NCI-H748 treated with DMSO at 0.1 percent for 48 hours (cell line): ENCODE measurements at regions not wholly inside any gene's neighbourhood (a gene's known extent, or its start where the extent isn't known, plus 50 kb on each side); places are given as distances from the start of the nearest gene placed in this dataset.
A peak's percentile ranks its signal among the peaks of the same experiment; 100 is the strongest.

Experiments used
- DNase-seq: peaks from one replicate; lab custom pipeline; 2025; lab: John Stamatoyannopoulos, UW

DNA sequence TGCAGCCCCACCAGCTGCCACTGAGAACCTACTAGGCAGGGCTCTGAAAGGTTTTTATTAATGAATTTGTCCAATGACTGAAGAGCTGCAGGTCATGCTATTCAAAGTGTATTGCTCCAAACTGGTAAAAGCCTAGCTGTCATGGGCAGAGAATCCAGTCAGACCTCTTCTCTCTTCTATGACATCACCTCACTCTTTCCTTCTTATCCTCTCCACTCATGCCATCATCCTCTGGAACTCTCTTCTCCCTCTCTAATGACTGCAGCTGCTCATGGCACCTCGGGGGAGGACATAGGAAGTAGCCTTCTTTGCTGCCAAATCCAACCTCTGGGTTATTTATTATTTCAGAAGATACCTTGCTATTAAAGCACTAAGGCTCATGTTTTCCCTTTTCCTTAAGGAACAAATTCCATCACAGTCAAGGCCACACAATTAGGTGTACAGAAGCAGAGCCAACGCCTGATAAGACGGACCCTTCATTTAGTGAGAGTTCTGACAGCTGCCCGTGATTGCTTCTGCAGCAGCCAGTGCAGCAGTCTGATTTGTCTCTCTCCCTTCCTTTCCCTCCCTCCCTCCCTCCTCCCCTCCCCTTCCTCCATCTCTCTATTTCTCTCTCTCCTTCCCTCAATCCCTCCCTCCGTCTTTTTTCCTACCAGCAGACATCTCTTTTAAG is 87.0 kb upstream of the ONECUT1 start:
- DNase-seq: no peak

DNA sequence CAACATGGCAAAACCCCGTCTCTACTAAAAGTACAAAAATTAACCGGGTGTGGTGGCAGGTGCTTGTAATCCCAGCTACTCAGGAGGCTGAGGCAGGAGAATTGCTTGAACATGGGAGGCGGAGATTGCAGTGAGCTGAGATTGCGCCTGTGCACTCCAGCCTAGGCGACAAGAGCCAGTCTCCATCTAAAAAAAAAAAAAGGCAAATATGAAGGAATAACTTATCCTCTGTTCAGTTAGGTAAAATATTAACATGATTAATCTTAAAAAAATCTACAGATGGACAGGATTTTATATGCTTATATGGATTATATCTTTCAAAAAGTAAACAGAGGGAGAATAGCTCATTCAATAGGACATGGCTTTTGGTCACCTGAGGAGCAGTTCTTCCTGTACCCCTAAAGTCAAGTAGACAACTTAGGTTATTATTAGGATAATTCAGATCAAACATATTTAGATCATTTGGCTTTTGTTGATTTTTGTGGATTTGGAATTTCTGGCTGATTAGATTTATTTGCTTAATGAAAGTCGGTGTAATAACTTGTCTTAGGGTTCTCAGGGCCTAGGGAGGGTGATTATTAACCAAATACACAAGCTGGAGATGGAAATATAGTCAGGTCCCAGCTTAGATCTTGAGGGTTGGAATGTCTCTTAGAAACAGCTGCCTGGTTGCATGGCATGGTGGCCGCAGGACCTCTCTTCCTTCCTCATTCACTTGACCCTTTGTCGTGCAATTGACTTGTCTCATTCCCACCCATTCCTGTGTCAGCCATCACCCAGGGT is 82.1 kb upstream of the ONECUT1 start:
- no peak for DNase-seq

DNA sequence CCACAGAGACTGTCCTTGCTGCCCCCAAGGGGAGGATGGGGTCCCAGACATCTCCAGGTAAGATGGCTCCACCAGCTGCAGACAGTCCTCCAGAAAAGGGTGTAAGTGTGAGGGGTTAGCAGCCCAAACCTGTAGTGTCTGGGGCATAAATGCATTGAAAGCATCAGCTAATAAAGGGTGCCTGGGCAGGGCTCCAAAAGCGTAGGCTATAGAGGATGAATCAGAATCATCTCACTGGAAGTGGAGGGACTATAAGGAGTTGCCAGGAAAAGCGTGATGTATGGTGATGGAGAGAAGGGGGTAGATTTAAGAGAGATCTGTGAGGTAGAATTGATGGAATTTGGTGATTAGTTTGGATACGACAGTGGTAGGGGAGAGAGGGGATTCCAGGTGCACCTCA is 79.9 kb upstream of the ONECUT1 start:
- DNase-seq: no peak

DNA sequence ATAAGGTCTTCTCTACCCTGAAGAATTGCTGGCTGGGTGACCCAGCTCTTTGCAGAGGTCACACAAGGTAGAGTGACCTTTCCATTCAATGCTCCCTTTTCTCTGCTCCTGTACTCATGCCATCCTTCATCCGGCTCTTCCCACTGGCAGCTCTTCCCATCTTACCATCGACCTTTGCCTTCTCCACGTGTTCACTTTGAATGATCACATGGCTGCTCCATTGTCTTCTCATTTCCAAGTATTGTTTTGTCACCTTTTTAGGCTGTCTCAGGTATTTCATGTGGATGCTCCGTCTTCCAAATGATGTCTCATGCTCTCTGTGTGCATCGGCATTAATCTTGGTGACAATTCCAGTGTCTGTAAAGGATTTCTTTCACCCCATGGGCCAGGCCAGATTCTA is 76.6 kb upstream of the ONECUT1 start:
- DNase-seq: no peak

GRCh38 chr15:52862677-52863076 is 72.5 kb upstream of the ONECUT1 start:
- DNase-seq: no peak

- DNase-seq: no peak
Observed at GRCh38 chr15:52858782-52859176, 68.6 kb upstream of the ONECUT1 start.

GRCh38 chr15:52857937-52858781 is 68.0 kb upstream of the ONECUT1 start:
- DNase-seq: peak; percentile 4

DNA sequence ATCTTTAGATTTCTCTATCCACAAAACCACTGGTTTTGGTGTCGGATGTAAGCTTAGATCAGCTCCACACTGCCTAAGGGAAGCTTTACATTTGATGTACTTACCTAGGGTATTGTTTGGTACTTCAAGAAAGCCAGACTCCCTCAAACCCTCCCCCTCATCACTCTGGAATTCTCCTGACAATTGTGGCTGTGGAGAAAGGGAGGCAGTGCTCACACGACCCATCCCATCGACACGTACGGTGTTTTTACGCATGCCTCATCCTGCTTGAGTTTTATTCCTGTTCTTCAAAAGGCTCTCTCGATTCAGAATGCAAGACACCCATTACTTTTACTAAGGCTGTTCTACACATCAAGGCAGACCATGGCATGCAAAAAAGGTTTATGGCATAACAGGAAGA is 67.3 kb upstream of the ONECUT1 start:
- no peak for DNase-seq

DNA sequence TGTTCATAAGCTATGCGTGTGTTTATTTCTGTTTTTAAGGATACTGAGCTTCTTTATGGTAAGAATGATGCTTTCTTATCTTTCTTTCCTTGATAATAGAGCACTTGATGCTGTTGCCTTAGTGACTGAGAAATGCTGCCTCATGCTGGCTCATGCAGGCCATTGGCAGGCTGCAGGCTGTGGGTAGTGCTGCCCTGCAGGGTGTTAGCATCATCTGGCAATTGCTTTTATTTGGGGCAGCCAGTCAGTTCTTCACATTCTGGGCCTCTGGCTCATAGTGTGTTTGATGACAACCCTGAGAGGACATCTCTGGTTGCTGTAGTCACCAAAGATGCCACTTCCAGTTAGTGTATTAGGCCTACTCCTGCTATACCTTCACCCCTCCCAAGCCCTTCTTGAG is 66.2 kb upstream of the ONECUT1 start:
- no peak for DNase-seq

GRCh38 chr15:52855157-52855556 is 65.0 kb upstream of the ONECUT1 start:
- no peak for DNase-seq

DNA sequence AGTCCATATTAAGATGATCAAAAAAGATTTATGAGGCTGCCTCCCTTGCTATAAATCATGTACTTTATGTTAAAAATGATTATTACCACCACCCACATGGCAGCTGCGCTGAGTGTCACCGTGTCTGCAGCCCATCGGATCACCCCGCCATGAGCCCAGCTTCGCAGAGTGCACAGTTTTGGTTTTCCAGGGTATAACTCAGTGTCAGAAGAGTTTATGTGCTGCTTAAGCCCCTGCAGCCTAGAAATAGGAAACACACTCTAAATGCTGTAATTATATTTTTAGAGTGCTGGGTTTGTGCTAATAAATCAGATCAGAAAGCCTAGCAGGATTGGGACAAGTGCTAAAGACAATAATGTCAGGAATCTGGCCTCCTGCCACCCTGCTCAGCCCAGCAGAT is 54.7 kb upstream of the ONECUT1 start:
- DNase-seq: no peak
